GM21619 (cell line): ENCODE measurements at regions not wholly inside any gene's neighbourhood (a gene's known extent, or its start where the extent isn't known, plus 50 kb on each side); places are given as distances from the start of the nearest gene placed in this dataset.
A peak's percentile ranks its signal among the peaks of the same experiment; 100 is the strongest.

Experiments used
- ATAC-seq: cut with Tn5 transposase; IDR thresholded peaks from one replicate; pipeline ENCODE4 v1.9.1; 2021; ENCODE audit not compliant: unreplicated experiment

- ATAC-seq = no peak
These were observed 314.8 kb downstream of the DIPK2A start for GRCh38 chr3:144286235-144286910.

DNA sequence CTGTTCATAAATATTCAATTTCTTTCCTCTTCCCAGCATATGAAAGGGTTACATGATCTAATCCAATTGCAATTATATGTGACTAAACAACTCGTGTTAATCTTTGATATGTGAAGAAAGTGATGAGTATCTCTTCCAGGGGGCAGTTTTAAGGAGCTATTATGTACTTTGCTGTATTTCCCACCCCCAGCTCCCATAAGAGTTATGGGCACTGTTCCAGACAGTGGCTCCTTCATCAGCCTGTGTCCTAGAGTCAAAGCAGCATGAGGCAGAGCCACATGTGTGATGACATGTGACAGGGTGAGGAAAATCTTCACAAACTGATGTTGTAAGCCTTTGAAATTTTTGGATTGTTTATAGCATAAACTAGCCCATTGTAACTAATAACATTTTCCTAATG lies 315.4 kb downstream of the DIPK2A start:
- ATAC-seq = no peak

GRCh38 chr3:144289057-144289456 lies 317.4 kb downstream of the DIPK2A start:
- no peak for ATAC-seq

DNA sequence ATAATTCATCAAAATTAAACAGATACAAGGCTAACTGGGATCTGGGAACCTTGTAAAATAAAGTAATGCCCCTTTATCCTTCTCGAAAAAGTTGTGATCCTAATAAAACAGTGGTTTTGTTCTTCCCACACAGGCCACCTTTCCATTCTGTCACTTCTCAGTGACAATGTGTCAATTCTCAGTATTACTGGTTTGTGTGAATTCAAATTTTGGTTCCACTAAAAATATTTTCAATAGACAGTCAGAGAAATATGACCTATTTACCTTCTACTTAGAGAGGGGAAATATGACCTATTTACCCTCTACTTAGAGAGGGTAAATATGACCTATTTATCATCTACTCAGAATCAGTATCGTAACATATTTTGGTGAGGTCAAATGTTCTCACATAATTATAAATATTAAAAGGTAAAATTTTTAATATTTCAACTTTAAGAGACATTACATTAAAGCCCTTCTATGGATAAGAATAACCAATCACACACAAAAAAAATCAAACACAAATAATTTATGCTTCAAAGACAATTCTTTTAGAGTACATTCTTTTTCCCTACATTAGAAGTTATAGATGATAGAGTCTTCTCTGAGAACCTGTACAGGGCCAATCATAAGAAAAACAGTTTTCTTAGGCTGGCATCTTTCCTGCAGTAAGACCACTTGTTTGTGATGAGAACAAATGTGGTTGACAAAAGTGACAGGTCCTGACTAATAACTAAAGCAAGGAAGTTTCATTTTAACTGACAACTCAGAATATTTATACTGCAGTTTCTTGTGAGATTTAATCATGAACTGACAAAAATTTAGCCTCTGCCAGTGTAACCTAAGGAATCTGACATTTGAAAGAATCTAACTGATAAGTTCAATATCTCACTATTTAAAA lies 323.3 kb downstream of the DIPK2A start:
- peak; percentile 86 for ATAC-seq

GRCh38 chr3:144295613-144296012 lies 324.0 kb downstream of the DIPK2A start:
- ATAC-seq = no peak

GRCh38 chr3:144296808-144297207 lies 325.2 kb downstream of the DIPK2A start:
- ATAC-seq = peak; percentile 43

DNA sequence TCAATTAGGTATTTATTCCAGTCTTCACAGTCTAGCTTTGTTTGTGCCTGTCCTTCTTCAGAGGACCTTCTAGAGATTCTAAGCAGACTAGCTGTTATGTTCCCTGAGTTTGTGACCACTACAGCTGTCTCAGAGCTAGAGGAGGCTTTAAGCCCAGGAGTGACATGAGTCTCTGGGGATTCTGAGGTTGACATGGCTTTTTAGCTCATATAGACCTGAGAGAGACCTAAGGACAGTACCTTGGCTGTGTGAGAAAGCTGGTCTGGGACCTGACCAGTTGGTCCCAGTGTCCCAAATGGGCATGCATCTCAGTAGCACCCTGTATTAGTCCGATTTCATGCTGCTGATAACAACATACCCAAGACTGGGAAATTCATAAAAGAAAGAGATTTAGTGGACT lies 330.2 kb downstream of the DIPK2A start:
- ATAC-seq = no peak

DNA sequence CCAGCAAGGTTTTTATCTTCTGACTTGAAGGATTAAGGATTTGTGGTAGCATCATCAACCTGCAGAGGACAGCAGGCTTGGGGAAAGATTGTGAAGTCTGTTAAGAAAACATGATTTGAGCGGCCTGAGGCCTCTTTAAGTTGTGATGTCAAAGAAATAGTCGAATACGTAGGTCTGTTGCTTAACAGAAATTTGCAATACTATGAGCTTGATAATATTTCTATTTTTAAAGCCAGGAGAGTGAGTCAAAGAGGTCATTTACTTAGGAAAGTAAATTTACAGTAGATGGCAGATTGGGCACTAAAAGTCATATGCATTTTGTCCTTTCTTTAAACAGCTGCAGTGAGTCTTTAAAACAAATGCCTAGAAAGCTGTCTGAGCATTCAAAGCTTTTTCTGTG lies 336.3 kb downstream of the DIPK2A start:
- ATAC-seq = no peak

- ATAC-seq = no peak
These were observed 336.8 kb downstream of the DIPK2A start for GRCh38 chr3:144308396-144308795.

- ATAC-seq = no peak
These were observed 341.1 kb downstream of the DIPK2A start for GRCh38 chr3:144312702-144313101.

DNA sequence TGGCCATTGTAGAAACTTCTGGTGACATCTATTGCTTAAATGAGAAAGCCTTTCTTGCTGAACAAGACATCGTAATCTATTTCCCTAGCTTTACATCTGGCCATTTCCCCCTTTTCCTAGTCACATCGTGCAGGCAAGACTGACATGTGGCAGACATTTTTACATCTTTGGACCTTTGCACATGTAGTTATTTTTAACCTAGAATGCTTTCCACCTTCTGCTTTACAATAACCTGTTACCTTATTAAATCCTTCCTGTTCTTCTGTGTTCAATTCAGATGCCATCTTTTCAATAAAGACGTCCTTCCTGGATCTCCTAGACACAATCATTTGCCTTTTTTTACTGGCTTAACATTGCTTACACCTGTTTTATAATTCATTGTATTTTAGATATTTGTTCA lies 343.3 kb downstream of the DIPK2A start:
- ATAC-seq = no peak

DNA sequence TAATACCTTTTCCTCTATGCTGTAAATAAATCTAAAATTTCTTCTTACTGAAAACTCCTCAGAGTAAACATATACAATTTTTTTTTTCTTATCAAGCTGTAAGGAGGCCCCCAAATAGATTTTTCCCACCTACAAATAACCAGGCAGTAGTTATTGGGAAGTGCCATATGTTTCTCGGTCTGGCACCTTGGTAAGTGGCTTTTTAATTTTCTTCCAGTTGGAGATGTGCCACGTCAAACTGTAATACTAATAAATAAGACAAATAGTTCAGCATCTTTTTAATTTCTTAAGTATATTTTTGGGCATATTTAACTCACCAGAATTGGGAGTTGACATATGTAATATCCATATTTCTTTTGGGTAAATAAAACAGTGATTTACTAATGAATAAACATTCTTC lies 346.3 kb downstream of the DIPK2A start:
- ATAC-seq = no peak

GRCh38 chr3:144324076-144324475 lies 352.5 kb downstream of the DIPK2A start:
- no peak for ATAC-seq

DNA sequence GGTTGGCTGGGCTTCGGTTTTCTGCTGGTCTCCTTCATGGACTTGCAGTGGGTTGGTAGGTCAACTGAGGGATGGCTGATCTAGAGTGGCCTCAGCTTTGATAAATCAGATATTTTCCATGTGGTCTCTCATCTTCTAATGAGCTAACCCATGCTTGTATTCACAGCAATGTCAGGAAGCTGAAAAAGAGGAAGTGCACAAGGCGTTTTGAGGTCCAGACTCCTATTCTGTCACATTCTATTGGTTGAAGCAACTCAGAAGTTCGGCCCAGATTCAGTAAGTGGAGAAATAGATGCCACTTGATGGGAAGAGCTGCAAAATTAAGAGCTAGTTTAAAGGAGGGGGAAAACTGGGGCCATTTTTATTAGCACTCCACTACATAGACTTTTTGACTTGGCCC lies 361.2 kb downstream of the DIPK2A start:
- no peak for ATAC-seq

DNA sequence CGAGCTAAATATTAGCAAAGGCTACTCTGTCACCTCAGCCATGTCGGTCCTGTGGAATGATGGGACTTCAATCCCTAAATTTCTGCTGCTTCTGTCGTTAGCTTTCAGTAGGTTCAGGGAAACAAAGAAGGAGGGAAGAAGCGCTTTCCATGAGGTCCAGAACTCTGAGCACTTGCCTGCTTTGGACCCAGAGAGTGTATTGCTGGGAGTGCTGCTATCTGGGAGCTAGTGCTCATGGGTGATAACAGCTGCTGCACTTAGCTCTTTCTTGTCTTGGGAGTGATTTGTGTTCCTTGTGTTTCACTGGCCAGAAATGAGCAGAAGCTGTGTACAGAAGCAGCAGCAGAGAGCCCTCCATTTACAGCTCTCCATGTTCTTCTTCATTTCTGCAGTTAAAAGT lies 369.8 kb downstream of the DIPK2A start:
- ATAC-seq = no peak

GRCh38 chr3:144343343-144343742 lies 371.7 kb downstream of the DIPK2A start:
- ATAC-seq = no peak

DNA sequence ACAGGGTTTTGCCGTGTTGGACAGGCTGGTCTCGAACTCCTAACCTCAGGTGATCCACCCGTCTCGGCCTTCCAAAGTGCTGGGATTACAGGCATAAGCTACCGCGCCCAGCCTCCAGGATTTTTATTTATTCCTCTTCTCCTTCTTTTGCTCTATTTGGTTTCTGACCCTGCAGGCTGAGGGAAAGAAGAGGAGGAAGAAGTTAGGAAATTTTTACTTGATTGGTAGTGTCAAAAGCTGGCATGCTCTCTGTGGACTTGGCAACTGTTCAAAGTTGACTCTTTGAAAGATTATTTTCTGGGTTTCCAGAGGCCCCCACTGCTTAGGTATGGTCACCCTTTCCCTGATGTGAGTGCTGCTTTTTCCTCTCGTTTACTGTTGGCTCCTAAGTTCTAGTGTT lies 372.2 kb downstream of the DIPK2A start:
- ATAC-seq = no peak

DNA sequence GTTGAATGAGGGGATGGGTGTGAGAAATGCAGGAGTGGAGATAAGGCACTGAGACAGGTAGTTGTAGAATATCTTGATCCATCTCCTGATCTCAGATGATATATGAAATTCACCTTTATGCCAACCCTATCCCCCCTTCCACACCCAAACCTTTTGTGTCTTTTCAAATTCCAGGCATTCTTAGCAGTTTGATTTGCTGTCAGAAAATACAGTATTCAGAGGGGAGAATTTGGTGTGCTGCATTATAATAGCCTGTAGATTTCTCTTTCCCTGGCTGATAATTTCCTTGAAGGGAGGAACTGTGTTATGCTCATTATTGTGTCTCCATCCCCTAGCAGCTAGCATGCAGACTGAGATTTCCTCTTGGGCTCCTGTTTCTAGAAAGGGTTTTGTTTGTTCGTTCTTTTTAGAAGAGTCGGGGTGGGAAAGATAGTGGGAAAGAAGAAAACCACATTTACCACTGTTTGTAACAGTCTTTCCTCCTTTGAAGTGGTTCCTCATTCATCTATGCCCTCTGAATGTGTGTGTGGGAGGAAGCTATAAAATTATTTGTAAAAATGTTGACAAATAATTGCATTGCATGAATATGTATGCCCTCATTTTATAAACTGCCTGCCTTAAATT lies 373.4 kb downstream of the DIPK2A start:
- no peak for ATAC-seq

DNA sequence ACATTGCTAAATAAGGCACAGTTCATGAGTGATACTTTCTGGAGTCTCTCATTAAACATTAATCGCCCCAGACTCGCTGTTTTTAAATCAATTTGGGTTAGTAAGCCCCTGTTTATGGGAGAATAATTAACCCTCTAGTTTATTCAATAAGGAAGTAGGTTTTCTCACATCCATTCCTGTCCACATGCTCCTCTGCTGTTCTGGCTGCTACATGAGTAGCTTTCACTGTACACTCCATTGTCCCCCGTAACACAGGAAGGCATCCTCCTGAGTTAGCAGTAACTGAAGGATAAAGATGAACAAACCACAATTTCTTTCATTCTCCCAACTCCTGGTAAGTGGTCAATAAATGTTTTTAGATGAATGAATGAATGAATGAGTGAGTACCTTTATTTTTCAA lies 378.5 kb downstream of the DIPK2A start:
- ATAC-seq = no peak

DNA sequence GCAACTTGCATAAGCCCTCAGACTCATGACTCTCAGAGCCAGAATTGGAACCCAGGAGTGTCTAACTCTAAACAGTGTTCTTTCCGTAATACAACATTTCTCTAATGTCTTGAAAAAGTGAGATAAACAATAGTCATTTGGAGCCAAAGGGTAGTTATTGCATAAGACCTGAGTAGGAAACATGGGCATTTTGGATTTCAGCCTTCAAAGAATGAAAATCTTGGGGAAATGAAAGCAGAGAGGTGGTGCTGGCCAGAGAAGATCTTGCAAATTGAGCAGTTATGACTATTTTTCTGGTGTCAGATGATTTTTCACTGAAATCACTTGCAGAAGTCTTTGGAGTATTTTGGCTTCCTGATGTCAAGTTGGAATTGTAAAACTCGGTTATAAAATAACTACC lies 379.4 kb downstream of the DIPK2A start:
- no peak for ATAC-seq

GRCh38 chr3:144351773-144352365 lies 380.2 kb downstream of the DIPK2A start:
- ATAC-seq = no peak

DNA sequence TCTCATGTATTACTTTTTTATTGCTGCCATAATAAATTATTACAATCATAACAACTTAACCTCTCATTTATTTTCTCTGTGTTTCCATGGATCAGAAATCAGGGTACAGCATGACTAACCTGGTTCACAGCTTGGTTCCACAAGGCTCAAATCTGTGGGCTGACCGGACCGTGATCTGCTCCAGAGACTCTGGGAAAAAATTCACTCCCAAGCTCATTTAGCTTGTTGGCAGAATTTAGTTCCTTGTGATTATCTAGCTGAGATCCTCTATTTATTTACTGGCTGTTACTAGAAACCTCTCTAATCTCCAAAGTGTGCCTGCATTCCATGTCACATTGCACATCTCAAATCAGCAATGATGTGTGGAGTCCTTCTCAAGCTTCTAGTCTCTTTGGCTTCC lies 386.6 kb downstream of the DIPK2A start:
- ATAC-seq = no peak
